HCT116 (cell line): ENCODE measurements at regions not wholly inside any gene's neighbourhood (a gene's known extent, or its start where the extent isn't known, plus 50 kb on each side); places are given as distances from the start of the nearest gene placed in this dataset.

ENCODE experiments used
- ATAC-seq: fragments of 200-7000 bp; cut with Tn5 transposase; 2 replicates; pipeline ENCODE4 v1.9.1; 2020; ENCODE audit warnings: mild to moderate bottlenecking, moderate library complexity
- BruUV-seq: library from RNA; stranded (reverse); fragments of 400-500 nt; replicated peaks from 2 replicates; lab custom pipeline; 2021; lab: Mats Ljungman, UMichigan
- CTCF ChIA-PET: fragments of 300-600 bp; sonication (Branson Sonifier 250); formaldehyde crosslinking; loops from one replicate; lab custom pipeline; 2021; ENCODE audit warnings: antibody characterized with exemption; lab: Charles Lee
- POLR2A ChIA-PET: fragments of 300-600, 350-600 bp; sonication (Branson Sonifier 250); formaldehyde crosslinking; loops from one replicate; lab custom pipeline; 2021; ENCODE audit warnings: antibody characterized with exemption; lab: Charles Lee
- RAD21 ChIA-PET, 2 experiments: fragments of 300-600 bp; sonication (Branson Sonifier 250); formaldehyde crosslinking; loops; one replicate each; lab custom pipeline; 2023; ENCODE audit warnings: low total read pairs in 2 of 2; ENCODE audit not compliant: uncharacterized antibody in 2 of 2, unreplicated experiment in 2 of 2, low non-redundant PET in 1 of 2; lab: Charles Lee
- DNase-seq: peaks from one replicate; pipeline ENCODE4 v3.0.0-alpha.2; 2010; ENCODE audit warnings: low read depth, low spot score
- H2AFZ ChIP-seq: fragments of 200-600 bp; shearing (Covaris generic), sonication (generic); 2 replicates; pipeline ENCODE4 v1.6.1; 2017; ENCODE audit warnings: low read depth, mixed run types, mixed read lengths, antibody characterized with exemption, low read length; ENCODE audit not compliant: poor library complexity, severe bottlenecking
- H3K27ac ChIP-seq: 2 replicates; pipeline ENCODE4 v1.5.1; 2012; ENCODE audit warnings: low read depth, low read length
- H3K27me3 ChIP-seq: fragments of 200-600 bp; sonication (generic); 2 replicates; pipeline ENCODE4 v1.6.1; 2016; ENCODE audit warnings: mixed run types, low read length, mixed read lengths; ENCODE audit not compliant: insufficient read depth
- H3K36me3 ChIP-seq, 2 experiments: fragments of 200-500 bp in 1 of 2; fragments of 200-600 bp in 1 of 2; sonication (Bioruptor generic) in 1 of 2; sonication (generic) in 1 of 2; 2 replicates each; pipeline versions ENCODE4 v1.5.1 to v1.6.1; 2014 to 2016; ENCODE audit warnings: low read length in 2 of 2, inconsistent platforms in 1 of 2, mixed read lengths in 1 of 2, mixed run types in 1 of 2; ENCODE audit not compliant: insufficient read depth in 2 of 2, control insufficient read depth in 1 of 2
- H3K4me1 ChIP-seq, 2 experiments: fragments of 200-600 bp in 1 of 2; sonication (generic) in 1 of 2; 2 replicates each; pipeline versions ENCODE4 v1.5.1 to v1.6.1; 2012 to 2017; ENCODE audit warnings: low read length in 2 of 2, inconsistent platforms in 1 of 2, mild to moderate bottlenecking in 1 of 2, mixed read lengths in 1 of 2, mixed run types in 1 of 2, moderate library complexity in 1 of 2; ENCODE audit not compliant: insufficient read depth in 2 of 2, control insufficient read depth in 1 of 2
- H3K4me2 ChIP-seq: fragments of 200-600 bp; sonication (generic); 2 replicates; pipeline ENCODE4 v1.6.1; 2017; ENCODE audit warnings: mixed run types, low read length, mixed read lengths
- H3K4me3 ChIP-seq, 2 experiments: fragments of 200-600 bp in 1 of 2; sonication (generic) in 1 of 2; replicated peaks in 1 of 2; 2 replicates each; pipeline ENCODE4 v1.5.1; 2011 to 2016; ENCODE audit warnings: low read length in 2 of 2, control low read depth in 1 of 2, low read depth in 1 of 2, mild to moderate bottlenecking in 1 of 2, mixed read lengths in 1 of 2, mixed run types in 1 of 2
- H3K79me2 ChIP-seq: fragments of 200-600 bp; sonication (generic); 2 replicates; pipeline ENCODE4 v1.6.1; 2017; ENCODE audit warnings: mild to moderate bottlenecking, mixed run types, low read length, moderate library complexity, mixed read lengths; ENCODE audit not compliant: insufficient read depth
- H3K9ac ChIP-seq: fragments of 200-600 bp; sonication (generic); 2 replicates; pipeline ENCODE4 v1.6.1; 2016; ENCODE audit warnings: low read length, mixed read lengths
- H3K9me2 ChIP-seq: fragments of 200-600 bp; sonication (generic), shearing (Covaris generic); 2 replicates; pipeline ENCODE4 v1.6.1; 2017; ENCODE audit warnings: mixed run types, mild to moderate bottlenecking, moderate library complexity; ENCODE audit not compliant: insufficient read depth
- H3K9me3 ChIP-seq, 2 experiments: fragments of 200-500 bp in 1 of 2; fragments of 200-600 bp in 1 of 2; sonication (Bioruptor generic) in 1 of 2; sonication (generic) in 1 of 2; 2 replicates each; pipeline ENCODE4 v1.6.1; 2014 to 2017; ENCODE audit warnings: low read length in 2 of 2, mixed read lengths in 2 of 2, inconsistent platforms in 1 of 2, low read depth in 1 of 2, mild to moderate bottlenecking in 1 of 2, mixed run types in 1 of 2, moderate library complexity in 1 of 2; ENCODE audit not compliant: control insufficient read depth in 1 of 2, insufficient read depth in 1 of 2
- H4K20me1 ChIP-seq: fragments of 200-600 bp; sonication (generic), shearing (Covaris generic); 2 replicates; pipeline ENCODE4 v1.6.1; 2017; ENCODE audit warnings: mixed run types, mild to moderate bottlenecking, moderate library complexity; ENCODE audit not compliant: insufficient read depth
- CEBPB ChIP-seq: IDR thresholded peaks from 2 replicates; pipeline ENCODE4 v1.6.1; 2012; ENCODE audit warnings: low read depth
- CTCF ChIP-seq, 3 experiments: fragments of 200-600 bp in 1 of 3; sonication (generic) in 1 of 3; IDR thresholded peaks in 2 of 3; conservative IDR thresholded peaks in 1 of 3; 2 replicates each; pipeline ENCODE4 v1.5.1; 2012 to 2017; ENCODE audit warnings: low read depth in 2 of 3, low read length in 2 of 3, antibody characterized with exemption in 1 of 3, borderline replicate concordance in 1 of 3, control low read depth in 1 of 3, mild to moderate bottlenecking in 1 of 3, mixed read lengths in 1 of 3, mixed run types in 1 of 3, moderate library complexity in 1 of 3; ENCODE audit not compliant: insufficient read depth in 1 of 3
- EGR1 ChIP-seq: IDR thresholded peaks from 2 replicates; pipeline ENCODE4 v1.6.1; 2012; ENCODE audit warnings: low read depth
- ELF1 ChIP-seq: IDR thresholded peaks from 2 replicates; pipeline ENCODE4 v1.6.1; 2012; ENCODE audit warnings: low read depth, borderline replicate concordance
- EZH2 ChIP-seq: fragments of 200-600 bp; sonication (generic); IDR thresholded peaks from 2 replicates; pipeline ENCODE4 v1.6.1; 2017; ENCODE audit warnings: antibody characterized with exemption, mixed run types
- FOSL1 ChIP-seq: IDR thresholded peaks from 2 replicates; pipeline ENCODE4 v1.6.1; 2012; ENCODE audit warnings: low read depth
- JUND ChIP-seq: IDR thresholded peaks from 2 replicates; pipeline ENCODE4 v1.6.1; 2012
- POLR2A ChIP-seq: IDR thresholded peaks from 2 replicates; pipeline ENCODE4 v1.7.0; 2011; ENCODE audit warnings: borderline replicate concordance; ENCODE audit not compliant: insufficient read depth, insufficient read length; ENCODE audit errors: extremely low read depth
- POLR2AphosphoS5 ChIP-seq: IDR thresholded peaks from 2 replicates; pipeline ENCODE4 v1.6.1; 2011; ENCODE audit warnings: mild to moderate bottlenecking, low read depth, low read length, moderate library complexity
- RAD21 ChIP-seq: IDR thresholded peaks from 2 replicates; pipeline ENCODE4 v1.6.1; 2012; ENCODE audit warnings: low read depth, mild to moderate bottlenecking
- SIN3A ChIP-seq: IDR thresholded peaks from 2 replicates; pipeline ENCODE4 v1.6.1; 2012; ENCODE audit warnings: low read depth
- SP1 ChIP-seq: IDR thresholded peaks from 2 replicates; pipeline ENCODE4 v1.6.1; 2012; ENCODE audit warnings: low read depth
- SRF ChIP-seq: IDR thresholded peaks from 2 replicates; pipeline ENCODE4 v1.6.1; 2012; ENCODE audit warnings: low read depth
- TCF7L2 ChIP-seq: IDR thresholded peaks from 2 replicates; pipeline ENCODE4 v1.7.0; 2011; ENCODE audit warnings: borderline replicate concordance, inconsistent platforms; ENCODE audit not compliant: insufficient read depth, insufficient read length; ENCODE audit errors: extremely low read depth
- YY1 ChIP-seq: IDR thresholded peaks from 2 replicates; pipeline ENCODE4 v1.6.1; 2011; ENCODE audit warnings: low read length, low read depth, moderate library complexity, mild to moderate bottlenecking; ENCODE audit not compliant: insufficient replicate concordance; ENCODE audit errors: extremely low read depth
- ZFX ChIP-seq: fragments of 450-650 bp; IDR thresholded peaks from 2 replicates; pipeline ENCODE4 v1.6.1; 2017
- ZNF274 ChIP-seq: fragments of 200-500 bp; sonication (Bioruptor generic); IDR thresholded peaks from 2 replicates; pipeline ENCODE4 v1.6.1; 2014; ENCODE audit warnings: mild to moderate bottlenecking, low read depth, low read length, inconsistent platforms
- intact Hi-C: fragments of 100-400 bp; cut with micrococcal nuclease; formaldehyde crosslinking; loops from 2 replicates; pipeline ENCODE4 v1.10.0; 2022
- TF ChIP-seq, protein P1 (sequence below): IDR thresholded peaks from 2 replicates; pipeline ENCODE4 v1.6.1; 2011; ENCODE audit warnings: mild to moderate bottlenecking, low read length, moderate library complexity; ENCODE audit not compliant: insufficient replicate concordance; ENCODE audit errors: extremely low read depth

- no TSS peak for BruUV-seq
- POLR2A ChIA-PET, result no interaction called here
- 0 out of 2 replicates have a peak, but pooled peaks cover 9% of the 10 kb centered on the region for H3K27me3 ChIP-seq
- CTCF ChIA-PET, result no interaction called here
- no peaks in the 10 kb centered on the region for H3K9me3 ChIP-seq
- H3K9ac ChIP-seq, result no peak overlapping the region
- intact Hi-C loops, result no loop called here
- DNase-seq, result no peak
- no peaks in the 10 kb centered on the region for H3K9me2 ChIP-seq
- RAD21 ChIA-PET, result no interaction called here
- H3K36me3 ChIP-seq, result no peaks in the 10 kb centered on the region
- H3K4me3 ChIP-seq, result no peak overlapping the region
- no peaks in the 10 kb centered on the region for H3K79me2 ChIP-seq
- no peak overlapping the region for H3K4me2 ChIP-seq
- H3K27ac ChIP-seq, result no peak overlapping the region
- H2AFZ ChIP-seq, result no peak overlapping the region
- no peak for TF ChIP-seq SIN3A
- no peak for TF ChIP-seq ELF1
- no peak for TF ChIP-seq FOSL1
- no peak for TF ChIP-seq POLR2AphosphoS5
- TF ChIP-seq RAD21, result no peak
- no peak for ATAC-seq
- no peaks in the 10 kb centered on the region for H4K20me1 ChIP-seq
- no peaks in the 10 kb centered on the region for H3K4me1 ChIP-seq
These were observed 310.5 kb upstream of the DDX53 start for GRCh38 chrX:22689290-22689689.

- Histone ChIP-seq H3K27me3 (0 out of 2 replicates have a peak, but pooled peaks cover 9% of the 10 kb centered on the region), H3K79me2 (no peaks in the 10 kb centered on the region), H3K27ac (no peak overlapping the region), H3K4me2 (no peak overlapping the region), H3K4me3 (no peak overlapping the region), H3K4me1 (no peaks in the 10 kb centered on the region), H3K9me3 (no peaks in the 10 kb centered on the region), H2AFZ (no peak overlapping the region), H4K20me1 (no peaks in the 10 kb centered on the region), H3K9ac (no peak overlapping the region), H3K36me3 (no peaks in the 10 kb centered on the region), H3K9me2 (no peaks in the 10 kb centered on the region)
- ATAC-seq, result no peak
- no peak for DNase-seq
- intact Hi-C loops, result no loop called here
- no TSS peak for BruUV-seq
- RAD21 ChIA-PET, result no interaction called here
- CTCF ChIA-PET, result no interaction called here
- TF ChIP-seq CTCF (IDR thresholded peaks at IDR 0.05 in 2 of 3, conservative IDR thresholded peaks at IDR 0.05 in 1 of 3; ENCODE audit: borderline replicate concordance in 1 of 3, insufficient read depth in 1 of 3, low read depth in 2 of 3, low read length in 2 of 3) (no peak), POLR2A (no peak), TCF7L2 (no peak), YY1 (no peak), JUND (no peak), EGR1 (no peak), ZNF274 (no peak), SP1 (no peak), EZH2 (no peak), CEBPB (no peak; the same call in 1 of the 2 replicates), FOSL1 (no peak), SRF (no peak), ZFX (no peak)
- TF ChIP-seq, protein P1, sequence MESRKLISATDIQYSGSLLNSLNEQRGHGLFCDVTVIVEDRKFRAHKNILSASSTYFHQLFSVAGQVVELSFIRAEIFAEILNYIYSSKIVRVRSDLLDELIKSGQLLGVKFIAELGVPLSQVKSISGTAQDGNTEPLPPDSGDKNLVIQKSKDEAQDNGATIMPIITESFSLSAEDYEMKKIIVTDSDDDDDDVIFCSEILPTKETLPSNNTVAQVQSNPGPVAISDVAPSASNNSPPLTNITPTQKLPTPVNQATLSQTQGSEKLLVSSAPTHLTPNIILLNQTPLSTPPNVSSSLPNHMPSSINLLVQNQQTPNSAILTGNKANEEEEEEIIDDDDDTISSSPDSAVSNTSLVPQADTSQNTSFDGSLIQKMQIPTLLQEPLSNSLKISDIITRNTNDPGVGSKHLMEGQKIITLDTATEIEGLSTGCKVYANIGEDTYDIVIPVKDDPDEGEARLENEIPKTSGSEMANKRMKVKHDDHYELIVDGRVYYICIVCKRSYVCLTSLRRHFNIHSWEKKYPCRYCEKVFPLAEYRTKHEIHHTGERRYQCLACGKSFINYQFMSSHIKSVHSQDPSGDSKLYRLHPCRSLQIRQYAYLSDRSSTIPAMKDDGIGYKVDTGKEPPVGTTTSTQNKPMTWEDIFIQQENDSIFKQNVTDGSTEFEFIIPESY, result no peak
- POLR2A ChIA-PET, result no interaction called here
These were observed 309.6 kb upstream of the DDX53 start for GRCh38 chrX:22690116-22690515.
